ENCODE measurements at regions not wholly inside any gene's neighbourhood (a gene's known extent, or its start where the extent isn't known, plus 50 kb on each side); places are given as distances from the start of the nearest gene placed in this dataset.

GRCh38 chr4:110988722-110989121 is 365.8 kb upstream of the PITX2 start:
- Histone ChIP-seq H3K4me3 (ENCODE audit: low read depth in 1 of 2, low read length in 2 of 2) (no peak overlapping the region), H3K27ac (ENCODE audit: low read length) (no peak overlapping the region), H3K27me3 (ENCODE audit: insufficient read depth, low read length, poor library complexity) (peaks cover 5% of the 10 kb centered on the region), H3K36me3 (ENCODE audit: insufficient read depth, low read length) (no peaks in the 10 kb centered on the region), H2AFZ (ENCODE audit: low read depth, low read length) (no peak overlapping the region), H3K9me3 (ENCODE audit: insufficient read depth, low read length, severe bottlenecking) (no peaks in the 10 kb centered on the region), H3K9ac (ENCODE audit: low read depth, low read length) (no peak overlapping the region), H3K4me2 (ENCODE audit: insufficient read depth, low read length) (no peak overlapping the region), H3K4me1 (ENCODE audit: insufficient read depth, low read length) (no peaks in the 10 kb centered on the region), H4K20me1 (ENCODE audit: insufficient read depth, low read length) (no peaks in the 10 kb centered on the region), H3K79me2 (ENCODE audit: insufficient read depth, low read length) (no peaks in the 10 kb centered on the region)
- ATAC-seq (ENCODE audit: insufficient read depth, low read depth) (no peak), DNase-seq (no peak)
- TF ChIP-seq CTCF (IDR thresholded peaks at IDR 0.05; ENCODE audit: borderline replicate concordance, extremely low read depth, low read length, poor library complexity, severe bottlenecking) (no peak), EZH2 (IDR thresholded peaks at IDR 0.05; ENCODE audit: borderline replicate concordance, low read depth, low read length, severe bottlenecking) (no peak)

GRCh38 chr4:110989125-110989524 is 366.2 kb upstream of the PITX2 start:
- no peak for TF ChIP-seq EZH2 (IDR thresholded peaks at IDR 0.05; ENCODE audit: borderline replicate concordance, low read depth, low read length, severe bottlenecking)
- DNase-seq (no peak), ATAC-seq (ENCODE audit: insufficient read depth, low read depth) (no peak)
- H3K4me2 ChIP-seq (ENCODE audit: insufficient read depth, low read length) = no peak overlapping the region
- no peaks in the 10 kb centered on the region for H3K4me1 ChIP-seq (ENCODE audit: insufficient read depth, low read length)
- H3K79me2 ChIP-seq (ENCODE audit: insufficient read depth, low read length) = no peaks in the 10 kb centered on the region
- no peaks in the 10 kb centered on the region for H4K20me1 ChIP-seq (ENCODE audit: insufficient read depth, low read length)
- no peak overlapping the region for H2AFZ ChIP-seq (ENCODE audit: low read depth, low read length)
- H3K36me3 ChIP-seq (ENCODE audit: insufficient read depth, low read length) = no peaks in the 10 kb centered on the region
- peaks cover 5% of the 10 kb centered on the region for H3K27me3 ChIP-seq (ENCODE audit: insufficient read depth, low read length, poor library complexity)
- no peak overlapping the region for H3K27ac ChIP-seq (ENCODE audit: low read length)
- H3K9ac ChIP-seq (ENCODE audit: low read depth, low read length) = no peak overlapping the region
- H3K9me3 ChIP-seq (ENCODE audit: insufficient read depth, low read length, severe bottlenecking) = no peaks in the 10 kb centered on the region
- no peak overlapping the region for H3K4me3 ChIP-seq (ENCODE audit: low read depth in 1 of 2, low read length in 2 of 2)

GRCh38 chr4:110994781-110995180 is 371.9 kb upstream of the PITX2 start:
- DNase-seq (no peak), ATAC-seq (ENCODE audit: insufficient read depth, low read depth) (no peak)
- TF ChIP-seq EZH2 (IDR thresholded peaks at IDR 0.05; ENCODE audit: borderline replicate concordance, low read depth, low read length, severe bottlenecking) (no peak), CTCF (IDR thresholded peaks at IDR 0.05; ENCODE audit: borderline replicate concordance, extremely low read depth, low read length, poor library complexity, severe bottlenecking) (no peak)
- Histone ChIP-seq H4K20me1 (ENCODE audit: insufficient read depth, low read length) (no peaks in the 10 kb centered on the region), H2AFZ (ENCODE audit: low read depth, low read length) (no peak overlapping the region), H3K4me1 (ENCODE audit: insufficient read depth, low read length) (no peaks in the 10 kb centered on the region), H3K4me3 (ENCODE audit: low read depth in 1 of 2, low read length in 2 of 2) (no peak overlapping the region), H3K9ac (ENCODE audit: low read depth, low read length) (no peak overlapping the region), H3K36me3 (ENCODE audit: insufficient read depth, low read length) (no peaks in the 10 kb centered on the region), H3K9me3 (ENCODE audit: insufficient read depth, low read length, severe bottlenecking) (no peaks in the 10 kb centered on the region), H3K4me2 (ENCODE audit: insufficient read depth, low read length) (no peak overlapping the region), H3K79me2 (ENCODE audit: insufficient read depth, low read length) (no peaks in the 10 kb centered on the region), H3K27me3 (ENCODE audit: insufficient read depth, low read length, poor library complexity) (no peaks in the 10 kb centered on the region), H3K27ac (ENCODE audit: low read length) (no peak overlapping the region)

DNA sequence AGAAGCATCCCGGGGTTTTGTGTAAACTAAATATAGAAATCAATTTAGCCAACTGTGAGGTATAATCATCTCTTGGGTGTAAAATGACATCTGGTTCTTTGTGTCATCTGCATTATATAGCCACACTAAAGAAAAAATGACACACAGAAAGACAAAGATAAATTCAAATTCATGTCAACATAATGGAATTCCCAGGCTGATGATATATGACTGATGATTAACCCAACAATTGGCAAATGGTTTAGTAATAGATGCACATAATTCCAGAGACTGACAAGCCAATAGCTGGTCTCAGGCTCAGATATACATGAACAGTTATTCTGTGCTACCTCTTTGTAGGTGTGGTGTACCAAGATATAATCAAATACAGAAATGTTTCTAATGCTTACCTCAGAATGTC is 375.4 kb upstream of the PITX2 start:
- TF ChIP-seq CTCF (IDR thresholded peaks at IDR 0.05; ENCODE audit: borderline replicate concordance, extremely low read depth, low read length, poor library complexity, severe bottlenecking) (no peak), EZH2 (IDR thresholded peaks at IDR 0.05; ENCODE audit: borderline replicate concordance, low read depth, low read length, severe bottlenecking) (no peak)
- no peak overlapping the region for H2AFZ ChIP-seq (ENCODE audit: low read depth, low read length)
- H3K27me3 ChIP-seq (ENCODE audit: insufficient read depth, low read length, poor library complexity) = no peaks in the 10 kb centered on the region
- H3K9ac ChIP-seq (ENCODE audit: low read depth, low read length) = no peak overlapping the region
- H3K27ac ChIP-seq (ENCODE audit: low read length) = no peak overlapping the region
- no peak overlapping the region for H3K4me2 ChIP-seq (ENCODE audit: insufficient read depth, low read length)
- H3K79me2 ChIP-seq (ENCODE audit: insufficient read depth, low read length) = no peaks in the 10 kb centered on the region
- DNase-seq = no peak
- H3K4me3 ChIP-seq (ENCODE audit: low read depth in 1 of 2, low read length in 2 of 2) = no peak overlapping the region
- no peaks in the 10 kb centered on the region for H3K36me3 ChIP-seq (ENCODE audit: insufficient read depth, low read length)
- no peaks in the 10 kb centered on the region for H4K20me1 ChIP-seq (ENCODE audit: insufficient read depth, low read length)
- no peak for ATAC-seq (ENCODE audit: insufficient read depth, low read depth)
- no peaks in the 10 kb centered on the region for H3K9me3 ChIP-seq (ENCODE audit: insufficient read depth, low read length, severe bottlenecking)
- no peaks in the 10 kb centered on the region for H3K4me1 ChIP-seq (ENCODE audit: insufficient read depth, low read length)

Data from DND-41 (cell line).